UCSD-AML1 (cell line): ENCODE measurements at regions not wholly inside any gene's neighbourhood (a gene's known extent, or its start where the extent isn't known, plus 50 kb on each side); places are given as distances from the start of the nearest gene placed in this dataset.

Experiments used
- DNase-seq: peaks from one replicate; lab custom pipeline; 2025; ENCODE audit not compliant: unreplicated experiment; lab: John Stamatoyannopoulos, UW

- DNase-seq: no peak
Measured at GRCh38 chr10:31614611-31615010, 295.6 kb downstream of the ZEB1 start.

- no peak for DNase-seq
Measured at GRCh38 chr10:31612082-31612481, 293.1 kb downstream of the ZEB1 start.

GRCh38 chr10:31611161-31611560 is 292.1 kb downstream of the ZEB1 start:
- no peak for DNase-seq

GRCh38 chr10:31607481-31607880 is 288.5 kb downstream of the ZEB1 start:
- no peak for DNase-seq

- no peak for DNase-seq
Measured at GRCh38 chr10:31606841-31607240, 287.8 kb downstream of the ZEB1 start.

GRCh38 chr10:31605861-31606525 is 287.0 kb downstream of the ZEB1 start:
- DNase-seq: no peak

GRCh38 chr10:31605426-31605825 is 286.4 kb downstream of the ZEB1 start:
- DNase-seq: no peak

- no peak for DNase-seq
Measured at GRCh38 chr10:31604646-31605170, 285.7 kb downstream of the ZEB1 start.

GRCh38 chr10:31604096-31604495 is 285.1 kb downstream of the ZEB1 start:
- no peak for DNase-seq

- no peak for DNase-seq
Measured at GRCh38 chr10:31603235-31604087, 284.4 kb downstream of the ZEB1 start.

GRCh38 chr10:31602541-31603234 is 283.7 kb downstream of the ZEB1 start:
- DNase-seq: no peak

- no peak for DNase-seq
Measured at GRCh38 chr10:31601136-31601535, 282.1 kb downstream of the ZEB1 start.

- no peak for DNase-seq
Measured at GRCh38 chr10:31599626-31600504, 280.8 kb downstream of the ZEB1 start.

GRCh38 chr10:31596765-31597164 is 277.7 kb downstream of the ZEB1 start:
- no peak for DNase-seq

- no peak for DNase-seq
Measured at GRCh38 chr10:31595992-31596391, 277.0 kb downstream of the ZEB1 start.

GRCh38 chr10:31594347-31594873 is 275.4 kb downstream of the ZEB1 start:
- DNase-seq: no peak

GRCh38 chr10:31593124-31593523 is 274.1 kb downstream of the ZEB1 start:
- DNase-seq: no peak

- DNase-seq: no peak
Measured at GRCh38 chr10:31591569-31591968, 272.6 kb downstream of the ZEB1 start.

- no peak for DNase-seq
Measured at GRCh38 chr10:31590023-31590800, 271.2 kb downstream of the ZEB1 start.

GRCh38 chr10:31587691-31588090 is 268.7 kb downstream of the ZEB1 start:
- no peak for DNase-seq
